Body of pancreas (tissue), 4 donors: ENCODE measurements at regions not wholly inside any gene's neighbourhood (a gene's known extent, or its start where the extent isn't known, plus 50 kb on each side); places are given as distances from the start of the nearest gene placed in this dataset.

Experiments
- ATAC-seq: fragments of 150-250 bp; one replicate; pipeline ENCODE4 v1.9.1; 2016
- DNase-seq, 4 donors: peaks; one replicate each; pipeline ENCODE4 v3.0.0-alpha.2; 2019
- H3K27ac ChIP-seq, 4 donors: fragments of 200-600 bp; sonication (generic); 1 replicate in 3 of 4; 2 replicates in 1 of 4; pipeline versions ENCODE4 v1.5.1 to v1.6.1; 2016 to 2019; ENCODE audit warnings: mild to moderate bottlenecking in 1 of 4, mixed read lengths in 1 of 4, moderate library complexity in 1 of 4
- H3K27me3 ChIP-seq, 2 donors: fragments of 200-600 bp; sonication (generic); one replicate each; pipeline ENCODE4 v1.6.0; 2016; ENCODE audit warnings: mild to moderate bottlenecking in 1 of 2
- H3K36me3 ChIP-seq, 2 donors: fragments of 200-600 bp; sonication (generic); replicated peaks in 1 of 2; 2 replicates each; pipeline ENCODE4 v1.5.1; 2016; ENCODE audit warnings: low read depth in 2 of 2; ENCODE audit not compliant: insufficient read depth in 1 of 2
- H3K4me1 ChIP-seq: fragments of 200-600 bp; sonication (generic); one replicate; pipeline ENCODE4 v1.6.0; 2016
- H3K4me3 ChIP-seq, 2 donors: fragments of 200-600 bp; sonication (generic); 1 replicate in 1 of 2; 2 replicates in 1 of 2; pipeline ENCODE4 v1.5.1; 2016 to 2019
- H3K9me3 ChIP-seq, 3 donors: fragments of 200-600 bp; sonication (generic); 1 replicate in 2 of 3; 2 replicates in 1 of 3; pipeline ENCODE4 v1.5.1; 2016
- POLR2A ChIP-seq, 3 donors: fragments of 450-650 bp; IDR thresholded peaks; one replicate each; pipeline ENCODE4 v1.6.1; 2016; ENCODE audit warnings: antibody characterized with exemption in 3 of 3, mild to moderate bottlenecking in 2 of 3
- WGBS, 2 donors: methylation state at CpG; one replicate each; pipeline ENCODE4 v1.1.5; 2017; 5-methylcytosine and 5-hydroxymethylcytosine counted together
- intact Hi-C: fragments of 100-400 bp; cut with DNase I; formaldehyde crosslinking; loops from one replicate; pipeline ENCODE4 v1.15.1; 2023
- TF ChIP-seq, protein P1 (sequence below), 7 experiments: fragments of 450-650 bp in 4 of 7; fragments of 200-600 bp in 3 of 7; sonication (generic) in 3 of 7; IDR thresholded peaks; one replicate each; pipeline ENCODE4 v1.5.1; 2016 to 2019; ENCODE audit warnings: antibody characterized with exemption in 7 of 7

DNA sequence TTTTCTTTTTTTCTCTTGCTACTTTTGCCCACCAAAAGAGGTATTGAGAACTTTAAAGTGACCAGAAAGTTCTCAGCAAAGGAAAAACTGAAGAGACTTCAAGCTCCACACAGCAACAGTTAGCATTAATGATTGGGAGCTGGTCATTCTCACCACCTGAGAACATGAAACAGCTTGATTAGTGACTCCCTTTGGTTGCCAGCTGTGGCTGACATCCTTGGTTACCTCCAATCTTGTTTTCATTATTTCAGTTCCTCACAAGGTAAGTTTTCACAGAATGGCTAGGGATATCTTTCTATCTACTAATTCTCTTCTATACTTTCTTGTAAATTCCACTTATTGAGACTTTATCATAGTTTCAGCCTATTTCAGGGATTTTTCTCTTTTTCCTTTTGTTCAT lies 427.9 kb downstream of the QKI start:
- H3K36me3 ChIP-seq = no peaks in the 10 kb centered on the region
- H3K9me3 ChIP-seq = peaks cover 0 to 4% (median 0%) of the 10 kb centered on the region in 3 donors
- no peaks in the 10 kb centered on the region for H3K4me1 ChIP-seq
- no peak for DNase-seq
- no peak overlapping the region for H3K4me3 ChIP-seq
- no peak overlapping the region for H3K27ac ChIP-seq
- no peak for ATAC-seq
- intact Hi-C loops = no loop called here
- H3K27me3 ChIP-seq = no peaks in the 10 kb centered on the region
- TF ChIP-seq, protein P1, sequence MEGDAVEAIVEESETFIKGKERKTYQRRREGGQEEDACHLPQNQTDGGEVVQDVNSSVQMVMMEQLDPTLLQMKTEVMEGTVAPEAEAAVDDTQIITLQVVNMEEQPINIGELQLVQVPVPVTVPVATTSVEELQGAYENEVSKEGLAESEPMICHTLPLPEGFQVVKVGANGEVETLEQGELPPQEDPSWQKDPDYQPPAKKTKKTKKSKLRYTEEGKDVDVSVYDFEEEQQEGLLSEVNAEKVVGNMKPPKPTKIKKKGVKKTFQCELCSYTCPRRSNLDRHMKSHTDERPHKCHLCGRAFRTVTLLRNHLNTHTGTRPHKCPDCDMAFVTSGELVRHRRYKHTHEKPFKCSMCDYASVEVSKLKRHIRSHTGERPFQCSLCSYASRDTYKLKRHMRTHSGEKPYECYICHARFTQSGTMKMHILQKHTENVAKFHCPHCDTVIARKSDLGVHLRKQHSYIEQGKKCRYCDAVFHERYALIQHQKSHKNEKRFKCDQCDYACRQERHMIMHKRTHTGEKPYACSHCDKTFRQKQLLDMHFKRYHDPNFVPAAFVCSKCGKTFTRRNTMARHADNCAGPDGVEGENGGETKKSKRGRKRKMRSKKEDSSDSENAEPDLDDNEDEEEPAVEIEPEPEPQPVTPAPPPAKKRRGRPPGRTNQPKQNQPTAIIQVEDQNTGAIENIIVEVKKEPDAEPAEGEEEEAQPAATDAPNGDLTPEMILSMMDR (IDR thresholded peaks at IDR 0.05) = no peak
- no peak for TF ChIP-seq POLR2A (IDR thresholded peaks at IDR 0.05)

DNA sequence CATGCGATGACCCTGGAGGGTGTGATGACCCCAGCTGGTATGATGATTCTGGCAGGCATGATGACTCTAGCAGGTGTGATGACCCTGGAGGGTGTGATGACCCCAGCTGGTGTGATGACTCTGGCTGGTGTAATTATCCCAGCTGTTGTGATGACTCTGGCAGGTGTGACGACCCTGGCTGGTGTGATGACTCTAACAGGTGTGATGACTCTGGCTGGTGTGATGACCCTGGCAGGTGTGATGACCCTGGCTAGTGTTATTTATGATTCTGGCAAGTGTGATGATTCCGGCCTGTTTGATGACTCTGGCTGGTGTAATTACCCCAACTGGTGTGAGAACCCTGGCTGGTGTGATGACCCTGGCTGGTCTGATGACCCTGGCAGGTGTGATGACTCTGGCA lies 427.2 kb downstream of the QKI start:
- ATAC-seq = no peak
- H3K4me3 ChIP-seq = no peak overlapping the region

GRCh38 chr6:163841326-163841725 lies 426.8 kb downstream of the QKI start:
- intact Hi-C loops = no loop called here
- no peak overlapping the region for H3K4me3 ChIP-seq
- TF ChIP-seq, protein P1 (IDR thresholded peaks at IDR 0.05) = no peak
- TF ChIP-seq POLR2A (IDR thresholded peaks at IDR 0.05) = no peak
- peaks cover 0 to 4% (median 0%) of the 10 kb centered on the region in 3 donors for H3K9me3 ChIP-seq
- no peak overlapping the region for H3K27ac ChIP-seq
- no peaks in the 10 kb centered on the region for H3K36me3 ChIP-seq
- no peaks in the 10 kb centered on the region for H3K27me3 ChIP-seq
- H3K4me1 ChIP-seq = no peaks in the 10 kb centered on the region
- DNase-seq = no peak
- WGBS, 2 donors = 66% methylated on average over 2 of the region's 2 CpGs; no CpG with 5 or more reads in 1 of the 2 donors
- ATAC-seq = no peak

More for the DNA sequence above, 427.2 kb downstream of the QKI start:
- Histone ChIP-seq H3K4me1 (no peaks in the 10 kb centered on the region), H3K27me3 (no peaks in the 10 kb centered on the region), H3K9me3 (peaks cover 0 to 4% (median 0%) of the 10 kb centered on the region in 3 donors), H3K27ac (no peak overlapping the region), H3K36me3 (no peaks in the 10 kb centered on the region)
- no peak for TF ChIP-seq POLR2A (IDR thresholded peaks at IDR 0.05)
- TF ChIP-seq, protein P1 (IDR thresholded peaks at IDR 0.05) = no peak
- intact Hi-C loops = no loop called here
- no peak for DNase-seq
- 69 to 83% methylated on average over 2 to 3 of the region's 3 CpGs for WGBS, 2 donors

DNA sequence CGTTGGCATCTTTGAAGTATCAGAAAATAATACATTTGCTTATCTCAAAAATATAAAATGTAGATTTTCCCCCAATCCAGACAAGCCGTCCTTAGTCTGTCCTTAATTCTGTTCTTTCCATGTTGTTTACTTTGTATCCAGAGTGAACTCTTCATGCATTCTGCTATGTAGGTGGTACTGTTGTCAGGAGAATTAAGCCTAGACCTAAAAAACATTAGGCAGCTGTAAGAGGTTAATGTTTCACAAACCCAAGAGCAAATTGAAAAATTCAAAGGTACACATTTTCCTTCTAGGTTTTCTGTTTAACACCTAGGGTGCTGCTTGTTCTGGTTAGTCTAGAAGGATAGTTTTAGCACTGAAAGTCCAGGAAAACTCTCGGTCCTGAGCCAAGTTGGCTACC lies 426.4 kb downstream of the QKI start:
- Histone ChIP-seq H3K36me3 (no peaks in the 10 kb centered on the region), H3K4me1 (no peaks in the 10 kb centered on the region), H3K27me3 (no peaks in the 10 kb centered on the region), H3K9me3 (peaks cover 0 to 4% (median 0%) of the 10 kb centered on the region in 3 donors), H3K4me3 (no peak overlapping the region), H3K27ac (no peak overlapping the region)
- ATAC-seq = no peak
- DNase-seq = no peak
- intact Hi-C loops = no loop called here
- WGBS, 2 donors = 38 to 41% methylated on average over 3 of the region's 3 CpGs
- TF ChIP-seq, protein P1 (IDR thresholded peaks at IDR 0.05) = no peak
- no peak for TF ChIP-seq POLR2A (IDR thresholded peaks at IDR 0.05)

- no peak overlapping the region for H3K27ac ChIP-seq
- WGBS, 2 donors = 78 to 85% methylated on average over 5 of the region's 5 CpGs
- H3K9me3 ChIP-seq = peaks cover 0 to 4% (median 0%) of the 10 kb centered on the region in 3 donors
- H3K27me3 ChIP-seq = no peaks in the 10 kb centered on the region
- H3K4me3 ChIP-seq = no peak overlapping the region
- no peaks in the 10 kb centered on the region for H3K4me1 ChIP-seq
- DNase-seq (no peak), ATAC-seq (no peak)
- H3K36me3 ChIP-seq = no peaks in the 10 kb centered on the region
- intact Hi-C loops = no loop called here
- TF ChIP-seq, protein P1 (IDR thresholded peaks at IDR 0.05) = no peak
- TF ChIP-seq POLR2A (IDR thresholded peaks at IDR 0.05) = no peak
These were observed 424.8 kb downstream of the QKI start for GRCh38 chr6:163839296-163839695.
